Neural progenitor cell (in vitro differentiated cells): ENCODE measurements at regions not wholly inside any gene's neighbourhood (a gene's known extent, or its start where the extent isn't known, plus 50 kb on each side); places are given as distances from the start of the nearest gene placed in this dataset.

Experiments used
- DNase-seq: peaks from one replicate; pipeline ENCODE4 v3.0.0-alpha.2; 2016; ENCODE audit warnings: low spot score
- H2AFZ ChIP-seq: fragments of 200-600 bp; sonication (generic); replicated peaks from 2 replicates; pipeline ENCODE4 v1.6.1; 2016; ENCODE audit warnings: antibody characterized with exemption
- H3F3A ChIP-seq: fragments of 200-600 bp; sonication (generic); 2 replicates; pipeline ENCODE4 v1.6.1; 2016; ENCODE audit warnings: antibody characterized with exemption, low read depth
- H3K27ac ChIP-seq: fragments of 200-600 bp; sonication (generic); 2 replicates; pipeline ENCODE4 v1.5.1; 2016; ENCODE audit warnings: mild to moderate bottlenecking
- H3K27me3 ChIP-seq: fragments of 200-600 bp; sonication (generic); 2 replicates; pipeline ENCODE4 v1.6.1; 2016; ENCODE audit warnings: mild to moderate bottlenecking, moderate library complexity
- H3K36me3 ChIP-seq: fragments of 200-600 bp; sonication (generic); 2 replicates; pipeline ENCODE4 v1.5.1; 2016
- H3K4me1 ChIP-seq: fragments of 200-600 bp; sonication (generic); 2 replicates; pipeline ENCODE4 v1.6.1; 2016; ENCODE audit warnings: mixed run types
- H3K4me2 ChIP-seq: fragments of 200-600 bp; sonication (generic); 2 replicates; pipeline ENCODE4 v1.6.1; 2016
- H3K4me3 ChIP-seq: fragments of 200-600 bp; sonication (generic); 2 replicates; pipeline ENCODE4 v1.5.1; 2016
- H3K79me2 ChIP-seq: fragments of 200-600 bp; sonication (generic); 2 replicates; pipeline ENCODE4 v1.6.1; 2016; ENCODE audit warnings: low read depth
- H3K9ac ChIP-seq: fragments of 200-600 bp; sonication (generic); 2 replicates; pipeline ENCODE4 v1.6.1; 2016
- H3K9me3 ChIP-seq: fragments of 200-600 bp; sonication (generic); 2 replicates; pipeline ENCODE4 v1.5.1; 2016; ENCODE audit warnings: low read depth
- H4K20me1 ChIP-seq: fragments of 200-600 bp; sonication (generic); 2 replicates; pipeline ENCODE4 v1.6.1; 2016; ENCODE audit warnings: low read depth
- H3K27ac Mint-ChIP-seq: 3 replicates; pipeline ENCODE4 v1.8.0; 2021; ENCODE audit warnings: mixed read lengths
- H3K27me3 Mint-ChIP-seq: 2 replicates; pipeline ENCODE4 v1.8.0; 2022; ENCODE audit warnings: low read depth, mild to moderate bottlenecking, inconsistent platforms, moderate library complexity, mixed read lengths; ENCODE audit not compliant: insufficient read depth
- H3K36me3 Mint-ChIP-seq: 3 replicates; pipeline ENCODE4 v1.8.0; 2021; ENCODE audit warnings: mixed read lengths
- H3K4me1 Mint-ChIP-seq: 3 replicates; pipeline ENCODE4 v1.8.0; 2021; ENCODE audit warnings: mixed read lengths
- H3K4me3 Mint-ChIP-seq: 3 replicates; pipeline ENCODE4 v1.8.0; 2021; ENCODE audit warnings: mild to moderate bottlenecking, moderate library complexity, mixed read lengths
- H3K9me3 Mint-ChIP-seq: 3 replicates; pipeline ENCODE4 v1.8.0; 2020; ENCODE audit warnings: mixed read lengths
- EZH2 ChIP-seq: fragments of 200-600 bp; sonication (generic); IDR thresholded peaks from 2 replicates; pipeline ENCODE4 v1.6.1; 2017; ENCODE audit warnings: antibody characterized with exemption, mild to moderate bottlenecking, moderate library complexity
- EZH2phosphoT487 ChIP-seq: fragments of 200-600 bp; sonication (generic); IDR thresholded peaks from 2 replicates; pipeline ENCODE4 v1.6.1; 2017; ENCODE audit warnings: antibody characterized with exemption
- TF ChIP-seq, protein P1 (sequence below): fragments of 200-600 bp; sonication (generic); IDR thresholded peaks from 2 replicates; pipeline ENCODE4 v1.5.1; 2017; ENCODE audit warnings: antibody characterized with exemption, mild to moderate bottlenecking

DNA sequence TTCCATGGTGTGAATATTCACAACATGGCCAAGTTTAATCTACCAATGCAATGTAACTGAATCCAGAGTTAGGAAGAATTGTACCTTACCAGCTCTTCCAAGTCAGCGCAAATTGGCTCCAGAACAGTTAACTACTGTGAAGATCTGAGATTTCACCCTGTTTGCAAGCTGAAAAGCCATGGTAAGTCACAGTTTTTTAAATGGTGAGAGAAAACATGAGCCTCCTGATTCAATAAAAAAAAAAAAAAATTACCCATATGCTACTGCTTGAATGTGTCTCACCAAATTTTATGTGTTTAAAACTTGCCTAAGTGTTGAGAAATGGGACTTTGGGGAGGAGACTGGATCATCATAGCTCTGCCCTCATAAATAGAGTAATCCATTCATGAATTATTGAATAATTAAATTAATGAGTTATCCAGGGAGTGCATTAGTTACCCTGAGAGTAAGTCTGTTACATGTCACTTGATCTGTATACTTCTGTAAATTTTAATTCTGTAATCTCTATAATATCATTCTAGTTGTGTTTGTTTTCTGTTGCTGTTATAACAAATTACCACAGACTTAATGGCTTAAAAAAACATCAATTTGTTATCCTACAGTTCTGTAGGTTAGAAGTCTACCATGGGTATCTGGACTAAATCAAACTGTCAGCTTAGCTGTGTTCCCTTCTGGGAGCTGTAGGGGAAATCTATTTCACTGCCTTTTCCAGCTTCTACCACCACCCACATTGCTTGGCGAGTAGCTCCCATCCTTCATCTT lies 1355.9 kb downstream of the GRIK2 start:
- Mint-ChIP-seq H3K9me3 (no peaks in the 10 kb centered on the region), H3K36me3 (no peaks in the 10 kb centered on the region)
- H3K27ac ChIP-seq, result no peak overlapping the region

DNA sequence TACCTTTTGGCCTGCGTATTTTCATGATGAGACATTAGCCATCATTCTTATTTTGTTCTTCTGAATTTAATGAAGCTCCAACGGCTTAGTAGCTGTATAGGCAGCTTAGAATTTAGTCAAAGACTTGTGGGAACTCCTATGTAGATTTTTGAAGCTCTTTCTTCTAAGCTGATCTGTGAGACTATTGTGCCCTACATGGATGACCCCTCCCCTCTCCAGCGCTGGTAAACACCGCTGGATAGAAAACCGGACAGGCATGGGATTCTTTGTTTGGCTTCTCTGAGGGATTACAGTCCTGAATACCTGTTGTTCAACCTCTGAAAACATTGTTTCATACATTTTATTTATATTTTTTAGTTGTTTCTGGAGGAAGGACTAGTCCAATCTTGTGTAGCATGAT lies 1353.4 kb downstream of the GRIK2 start:
- H3K27ac ChIP-seq, result peak overlapping the region; percentile 18
- H3K4me1 Mint-ChIP-seq, result peaks cover 14% of the 10 kb centered on the region
- H4K20me1 ChIP-seq, result no peaks in the 10 kb centered on the region
- H3F3A ChIP-seq, result peaks cover 5% of the 10 kb centered on the region
- no peaks in the 10 kb centered on the region for H3K27me3 Mint-ChIP-seq
- peak overlapping the region; percentile 50 for H3K4me2 ChIP-seq
- DNase-seq, result peak; percentile 85
- no peaks in the 10 kb centered on the region for H3K79me2 ChIP-seq
- no peaks in the 10 kb centered on the region for H3K36me3 ChIP-seq
- no peaks in the 10 kb centered on the region for H3K36me3 Mint-ChIP-seq
- no peak overlapping the region for H3K4me3 ChIP-seq
- peaks cover 19% of the 10 kb centered on the region for H3K4me1 ChIP-seq
- H2AFZ ChIP-seq, result no peak overlapping the region
- no peak overlapping the region for H3K4me3 Mint-ChIP-seq
- no peaks in the 10 kb centered on the region for H3K9me3 Mint-ChIP-seq
- H3K9ac ChIP-seq, result no peak overlapping the region
- H3K27ac Mint-ChIP-seq, result peak overlapping the region; percentile 53
- TF ChIP-seq EZH2 (no peak), EZH2phosphoT487 (no peak)
- TF ChIP-seq, protein P1, sequence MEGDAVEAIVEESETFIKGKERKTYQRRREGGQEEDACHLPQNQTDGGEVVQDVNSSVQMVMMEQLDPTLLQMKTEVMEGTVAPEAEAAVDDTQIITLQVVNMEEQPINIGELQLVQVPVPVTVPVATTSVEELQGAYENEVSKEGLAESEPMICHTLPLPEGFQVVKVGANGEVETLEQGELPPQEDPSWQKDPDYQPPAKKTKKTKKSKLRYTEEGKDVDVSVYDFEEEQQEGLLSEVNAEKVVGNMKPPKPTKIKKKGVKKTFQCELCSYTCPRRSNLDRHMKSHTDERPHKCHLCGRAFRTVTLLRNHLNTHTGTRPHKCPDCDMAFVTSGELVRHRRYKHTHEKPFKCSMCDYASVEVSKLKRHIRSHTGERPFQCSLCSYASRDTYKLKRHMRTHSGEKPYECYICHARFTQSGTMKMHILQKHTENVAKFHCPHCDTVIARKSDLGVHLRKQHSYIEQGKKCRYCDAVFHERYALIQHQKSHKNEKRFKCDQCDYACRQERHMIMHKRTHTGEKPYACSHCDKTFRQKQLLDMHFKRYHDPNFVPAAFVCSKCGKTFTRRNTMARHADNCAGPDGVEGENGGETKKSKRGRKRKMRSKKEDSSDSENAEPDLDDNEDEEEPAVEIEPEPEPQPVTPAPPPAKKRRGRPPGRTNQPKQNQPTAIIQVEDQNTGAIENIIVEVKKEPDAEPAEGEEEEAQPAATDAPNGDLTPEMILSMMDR, result no peak
- H3K27me3 ChIP-seq, result no peaks in the 10 kb centered on the region
- no peaks in the 10 kb centered on the region for H3K9me3 ChIP-seq

More for the DNA sequence above, 1355.9 kb downstream of the GRIK2 start:
- no peak overlapping the region for H3K27ac Mint-ChIP-seq
- H3K27me3 Mint-ChIP-seq, result no peaks in the 10 kb centered on the region
- H3K27me3 ChIP-seq, result no peaks in the 10 kb centered on the region
- no peak overlapping the region for H3K4me3 ChIP-seq
- H3K79me2 ChIP-seq, result no peaks in the 10 kb centered on the region
- TF ChIP-seq, protein P1, result no peak
- no peak for TF ChIP-seq EZH2
- no peak for TF ChIP-seq EZH2phosphoT487
- no peaks in the 10 kb centered on the region for H3K9me3 ChIP-seq
- H4K20me1 ChIP-seq, result no peaks in the 10 kb centered on the region
- no peak for DNase-seq
- H3K4me2 ChIP-seq, result no peak overlapping the region
- H3K36me3 ChIP-seq, result no peaks in the 10 kb centered on the region
- peaks cover 5% of the 10 kb centered on the region for H3F3A ChIP-seq
- peak overlapping the region; percentile 57 for H2AFZ ChIP-seq
- peaks cover 6% of the 10 kb centered on the region for H3K4me1 Mint-ChIP-seq
- peaks cover 12% of the 10 kb centered on the region for H3K4me1 ChIP-seq
- H3K9ac ChIP-seq, result no peak overlapping the region
- no peak overlapping the region for H3K4me3 Mint-ChIP-seq

DNA sequence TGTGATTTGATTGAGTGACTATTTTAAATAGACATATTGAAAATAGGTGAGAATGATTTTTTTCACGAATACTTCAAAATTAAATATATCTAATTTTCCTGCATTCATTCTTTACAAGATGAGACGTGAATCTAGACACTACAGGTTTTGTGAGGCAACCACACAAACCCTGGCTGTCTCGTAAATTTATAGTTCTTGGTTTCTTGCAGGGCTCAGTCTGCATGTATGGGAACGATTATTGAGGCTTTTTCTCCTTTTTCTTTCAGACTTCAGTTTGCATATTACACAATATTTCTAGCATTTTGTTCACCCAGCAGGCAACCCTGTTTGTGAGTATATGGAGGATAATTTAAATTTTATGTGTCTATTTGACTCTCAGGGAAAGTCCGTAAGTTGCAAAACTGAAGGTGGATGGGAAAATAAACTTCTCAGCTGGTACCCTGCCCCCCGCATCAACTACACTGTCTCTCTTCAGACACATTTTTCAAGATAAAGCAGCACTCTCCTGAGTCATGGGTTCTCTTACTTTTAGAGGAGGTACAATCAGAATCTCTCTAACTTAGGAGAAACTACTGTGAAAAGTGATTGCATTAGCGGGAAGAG lies 1349.3 kb downstream of the GRIK2 start:
- DNase-seq, result no peak
- H3K27me3 ChIP-seq, result no peaks in the 10 kb centered on the region
- H3K36me3 Mint-ChIP-seq, result no peaks in the 10 kb centered on the region
- no peak overlapping the region for H3K4me2 ChIP-seq
- no peaks in the 10 kb centered on the region for H3K9me3 ChIP-seq
- no peak overlapping the region for H3K27ac Mint-ChIP-seq
- H3K27ac ChIP-seq, result no peak overlapping the region
- H2AFZ ChIP-seq, result peak overlapping the region; percentile 82
- peaks cover 14% of the 10 kb centered on the region for H3K4me1 Mint-ChIP-seq
- no peak overlapping the region for H3K9ac ChIP-seq
- TF ChIP-seq EZH2 (no peak), EZH2phosphoT487 (no peak)
- TF ChIP-seq, protein P1, result no peak
- no peaks in the 10 kb centered on the region for H3K36me3 ChIP-seq
- no peak overlapping the region for H3K4me3 ChIP-seq
- H4K20me1 ChIP-seq, result no peaks in the 10 kb centered on the region
- H3K27me3 Mint-ChIP-seq, result no peaks in the 10 kb centered on the region
- no peak overlapping the region for H3K4me3 Mint-ChIP-seq
- no peaks in the 10 kb centered on the region for H3K9me3 Mint-ChIP-seq
- no peaks in the 10 kb centered on the region for H3K79me2 ChIP-seq
- peaks cover 5% of the 10 kb centered on the region for H3F3A ChIP-seq
- peaks cover 19% of the 10 kb centered on the region for H3K4me1 ChIP-seq
